Activated CD4-positive, CD25-positive, alpha-beta regulatory T cell treated with anti-CD3 and anti-CD28 coated beads, Interleukin-2, amount 50 U/mL, for 24 hours (primary cell): ENCODE measurements at regions not wholly inside any gene's neighbourhood (a gene's known extent, or its start where the extent isn't known, plus 50 kb on each side); places are given as distances from the start of the nearest gene placed in this dataset.
"Not testable (repeated sequence)": the region's sequence is repeated elsewhere in the genome, so short reads cannot be mapped to it uniquely, and the experiment has no call there.

Source experiments
- ATAC-seq, 2 donors: fragments of 150-1000 bp; cut with Tn5 transposase; one replicate each; pipeline ENCODE4 v1.10.0; 2021; ENCODE audit warnings: mild to moderate bottlenecking in 1 of 2, moderate library complexity in 1 of 2

- ATAC-seq: no peak
Measured at GRCh38 chr3:82143661-82144412, 382.4 kb upstream of the GBE1 start.

- no peak for ATAC-seq
Measured at GRCh38 chr3:82141592-82141991, 380.1 kb upstream of the GBE1 start.

GRCh38 chr3:82137861-82138260, 376.4 kb upstream of the GBE1 start:
- ATAC-seq: no peak

- no peak for ATAC-seq
Measured at GRCh38 chr3:82137050-82137449, 375.6 kb upstream of the GBE1 start.

GRCh38 chr3:82133070-82133606, 371.7 kb upstream of the GBE1 start:
- peak in 1 of 2 donors; percentile 55 for ATAC-seq

GRCh38 chr3:82132210-82133069, 371.0 kb upstream of the GBE1 start:
- ATAC-seq: no peak

GRCh38 chr3:82130046-82130445, 368.6 kb upstream of the GBE1 start:
- no peak for ATAC-seq

- no peak for ATAC-seq
Measured at GRCh38 chr3:82129221-82129801, 367.9 kb upstream of the GBE1 start.

GRCh38 chr3:82128271-82128670, 366.8 kb upstream of the GBE1 start:
- no peak for ATAC-seq

- ATAC-seq: no peak
Measured at GRCh38 chr3:82122554-82123345, 361.3 kb upstream of the GBE1 start.

GRCh38 chr3:82114589-82114988, 353.1 kb upstream of the GBE1 start:
- no peak for ATAC-seq

GRCh38 chr3:82110721-82111120, 349.3 kb upstream of the GBE1 start:
- ATAC-seq: not testable (repeated sequence)

- ATAC-seq: no peak
Measured at GRCh38 chr3:82103241-82103640, 341.8 kb upstream of the GBE1 start.

- no peak for ATAC-seq
Measured at GRCh38 chr3:82100378-82100777, 338.9 kb upstream of the GBE1 start.

GRCh38 chr3:82093641-82094040, 332.2 kb upstream of the GBE1 start:
- no peak for ATAC-seq

GRCh38 chr3:82088749-82089148, 327.3 kb upstream of the GBE1 start:
- no peak for ATAC-seq

GRCh38 chr3:82087958-82088357, 326.5 kb upstream of the GBE1 start:
- no peak for ATAC-seq

- no peak for ATAC-seq
Measured at GRCh38 chr3:82085851-82086475, 324.5 kb upstream of the GBE1 start.

GRCh38 chr3:82085356-82085755, 323.9 kb upstream of the GBE1 start:
- no peak for ATAC-seq

GRCh38 chr3:82084824-82085223, 323.4 kb upstream of the GBE1 start:
- ATAC-seq: no peak

- ATAC-seq: no peak
Measured at GRCh38 chr3:82082796-82083195, 321.4 kb upstream of the GBE1 start.

- no peak for ATAC-seq
Measured at GRCh38 chr3:82081351-82081750, 319.9 kb upstream of the GBE1 start.
